ENCODE measurements at regions not wholly inside any gene's neighbourhood (a gene's known extent, or its start where the extent isn't known, plus 50 kb on each side); places are given as distances from the start of the nearest gene placed in this dataset.

GRCh38 chrX:39677585-39677977 is 420.2 kb downstream of the BCOR start:
- DNase-seq (ENCODE audit: low read depth), result no peak
- TF ChIP-seq CTCF (IDR thresholded peaks at IDR 0.05; ENCODE audit: insufficient read depth, low read length, poor library complexity, severe bottlenecking), result no peak
- H3K36me3 ChIP-seq (ENCODE audit: control insufficient read depth, insufficient read depth, low read length), result no peaks in the 10 kb centered on the region
- H3K27me3 ChIP-seq (ENCODE audit: control insufficient read depth, insufficient read depth, low read length), result no peaks in the 10 kb centered on the region
- H3K4me3 ChIP-seq (ENCODE audit: low read depth, low read length), result no peak overlapping the region

- TF ChIP-seq CTCF (IDR thresholded peaks at IDR 0.05; ENCODE audit: insufficient read depth, low read length, poor library complexity, severe bottlenecking), result no peak
These were observed 419.6 kb downstream of the BCOR start for GRCh38 chrX:39677978-39678791.

GRCh38 chrX:39678914-39679313 is 418.8 kb downstream of the BCOR start:
- H3K36me3 ChIP-seq (ENCODE audit: control insufficient read depth, insufficient read depth, low read length), result no peaks in the 10 kb centered on the region
- no peak for TF ChIP-seq CTCF (IDR thresholded peaks at IDR 0.05; ENCODE audit: insufficient read depth, low read length, poor library complexity, severe bottlenecking)
- H3K4me3 ChIP-seq (ENCODE audit: low read depth, low read length), result no peak overlapping the region
- no peaks in the 10 kb centered on the region for H3K27me3 ChIP-seq (ENCODE audit: control insufficient read depth, insufficient read depth, low read length)
- DNase-seq (ENCODE audit: low read depth), result no peak

More at GRCh38 chrX:39677978-39678791, 419.6 kb downstream of the BCOR start:
- DNase-seq (ENCODE audit: low read depth), result no peak
- Histone ChIP-seq H3K4me3 (ENCODE audit: low read depth, low read length) (no peak overlapping the region), H3K27me3 (ENCODE audit: control insufficient read depth, insufficient read depth, low read length) (no peaks in the 10 kb centered on the region), H3K36me3 (ENCODE audit: control insufficient read depth, insufficient read depth, low read length) (no peaks in the 10 kb centered on the region)

GRCh38 chrX:39679497-39680157 is 418.1 kb downstream of the BCOR start:
- TF ChIP-seq CTCF (IDR thresholded peaks at IDR 0.05; ENCODE audit: insufficient read depth, low read length, poor library complexity, severe bottlenecking), result no peak
- no peak for DNase-seq (ENCODE audit: low read depth)
- no peaks in the 10 kb centered on the region for H3K36me3 ChIP-seq (ENCODE audit: control insufficient read depth, insufficient read depth, low read length)
- no peaks in the 10 kb centered on the region for H3K27me3 ChIP-seq (ENCODE audit: control insufficient read depth, insufficient read depth, low read length)
- H3K4me3 ChIP-seq (ENCODE audit: low read depth, low read length), result no peak overlapping the region

GRCh38 chrX:39681885-39682284 is 415.9 kb downstream of the BCOR start:
- Histone ChIP-seq H3K4me3 (ENCODE audit: low read depth, low read length) (no peak overlapping the region), H3K27me3 (ENCODE audit: control insufficient read depth, insufficient read depth, low read length) (peaks cover 4% of the 10 kb centered on the region), H3K36me3 (ENCODE audit: control insufficient read depth, insufficient read depth, low read length) (no peaks in the 10 kb centered on the region)
- no peak for DNase-seq (ENCODE audit: low read depth)
- no peak for TF ChIP-seq CTCF (IDR thresholded peaks at IDR 0.05; ENCODE audit: insufficient read depth, low read length, poor library complexity, severe bottlenecking)
